CD4-positive, alpha-beta T cell (primary cell): ENCODE measurements at regions not wholly inside any gene's neighbourhood (a gene's known extent, or its start where the extent isn't known, plus 50 kb on each side); places are given as distances from the start of the nearest gene placed in this dataset.

ENCODE experiments used
- ATAC-seq: fragments of 200-7000 bp; cut with Tn5 transposase; one replicate; pipeline ENCODE4 v1.10.0; 2022; ENCODE audit warnings: mild to moderate bottlenecking; ENCODE audit not compliant: poor library complexity
- CTCF ChIA-PET: fragments of 350-600 bp; sonication (Branson Sonifier 250); formaldehyde crosslinking; loops from one replicate; lab custom pipeline; 2021; ENCODE audit warnings: antibody characterized with exemption, inconsistent platforms; lab: Charles Lee
- POLR2A ChIA-PET: fragments of 350-600 bp; sonication (Branson Sonifier 250); formaldehyde crosslinking; loops from one replicate; lab custom pipeline; 2021; ENCODE audit warnings: antibody characterized with exemption, inconsistent platforms; lab: Charles Lee
- DNase-seq, 14 experiments: peaks; one replicate each; pipeline ENCODE4 v3.0.0-alpha.2; 2013 to 2020; ENCODE audit warnings: mixed read lengths in 2 of 14
- H3K27ac ChIP-seq, 2 donors: one replicate each; pipeline versions ENCODE4 v1.5.1 to v1.7.0; 2013; ENCODE audit warnings: low read length in 2 of 2, low read depth in 1 of 2, mild to moderate bottlenecking in 1 of 2
- H3K27me3 ChIP-seq, 2 experiments: 1 replicate in 1 of 2; 2 replicates in 1 of 2; pipeline versions ENCODE4 v1.6.1 to v1.7.0; 2013; ENCODE audit warnings: low read length in 2 of 2, control low read depth in 1 of 2, mild to moderate bottlenecking in 1 of 2, moderate library complexity in 1 of 2; ENCODE audit not compliant: insufficient read depth in 2 of 2, control insufficient read depth in 1 of 2
- H3K36me3 ChIP-seq: one replicate; pipeline ENCODE4 v1.6.1; 2013; ENCODE audit warnings: low read length, control low read depth; ENCODE audit not compliant: insufficient read depth
- H3K4me1 ChIP-seq: one replicate; pipeline ENCODE4 v1.6.1; 2013; ENCODE audit warnings: low read length, control low read depth; ENCODE audit not compliant: insufficient read depth
- H3K4me3 ChIP-seq: one replicate; pipeline ENCODE4 v1.5.1; 2013; ENCODE audit warnings: mild to moderate bottlenecking, low read length, moderate library complexity
- H3K9me3 ChIP-seq, 2 experiments: 1 replicate in 1 of 2; 2 replicates in 1 of 2; pipeline versions ENCODE4 v1.6.1 to v1.7.0; 2013; ENCODE audit warnings: low read length in 2 of 2, mild to moderate bottlenecking in 2 of 2, control low read depth in 1 of 2, moderate library complexity in 1 of 2; ENCODE audit not compliant: control insufficient read depth in 1 of 2, insufficient read depth in 1 of 2
- H3K27ac Mint-ChIP-seq: one replicate; pipeline ENCODE4 v1.8.0; 2020; ENCODE audit warnings: mixed read lengths
- H3K27me3 Mint-ChIP-seq: one replicate; pipeline ENCODE4 v1.8.0; 2021; ENCODE audit warnings: mixed read lengths
- H3K36me3 Mint-ChIP-seq: one replicate; pipeline ENCODE4 v1.8.0; 2021; ENCODE audit warnings: low read depth, mixed read lengths
- H3K4me1 Mint-ChIP-seq: one replicate; pipeline ENCODE4 v1.8.0; 2021; ENCODE audit warnings: low read depth, mixed read lengths
- H3K4me3 Mint-ChIP-seq: one replicate; pipeline ENCODE4 v1.8.0; 2020; ENCODE audit warnings: mild to moderate bottlenecking, mixed read lengths
- H3K9me3 Mint-ChIP-seq: one replicate; pipeline ENCODE4 v1.8.0; 2020; ENCODE audit warnings: mixed read lengths
- CTCF ChIP-seq: fragments of 200-600 bp; IDR thresholded peaks from one replicate; pipeline ENCODE4 v1.8.0; 2022; ENCODE audit warnings: antibody characterized with exemption, mild to moderate bottlenecking
- intact Hi-C, 2 experiments: fragments of 100-400 bp; cut with DNase I in 1 of 2; cut with micrococcal nuclease in 1 of 2; formaldehyde crosslinking; loops; one replicate each; pipeline versions ENCODE4 v1.15.1 to v1.9.0; 2023 to 2025; cut with DNase I, micrococcal nuclease

- no peak overlapping the region for H3K27ac ChIP-seq
- POLR2A ChIA-PET = no interaction called here
Observed at GRCh38 chr18:68397241-68398035, 317.5 kb downstream of the TMX3 start.

GRCh38 chr18:68394705-68395104 is 320.2 kb downstream of the TMX3 start:
- Mint-ChIP-seq H3K4me3 (no peak overlapping the region), H3K9me3 (no peaks in the 10 kb centered on the region), H3K27ac (no peak overlapping the region), H3K36me3 (no peaks in the 10 kb centered on the region), H3K27me3 (no peaks in the 10 kb centered on the region), H3K4me1 (no peaks in the 10 kb centered on the region)
- intact Hi-C loops = no loop called here
- TF ChIP-seq CTCF = no peak
- ChIA-PET CTCF (no interaction called here), POLR2A (no interaction called here)
- no peak overlapping the region for H3K4me3 ChIP-seq
- H3K4me1 ChIP-seq = no peaks in the 10 kb centered on the region
- no peak overlapping the region for H3K27ac ChIP-seq
- H3K9me3 ChIP-seq = peaks cover 0 to 4% of the 10 kb centered on the region in 2 experiments
- no peak for DNase-seq
- no peaks in the 10 kb centered on the region for H3K27me3 ChIP-seq
- no peak for ATAC-seq
- H3K36me3 ChIP-seq = no peaks in the 10 kb centered on the region

More at GRCh38 chr18:68397241-68398035, 317.5 kb downstream of the TMX3 start:
- Mint-ChIP-seq H3K9me3 (no peaks in the 10 kb centered on the region), H3K4me1 (no peaks in the 10 kb centered on the region), H3K36me3 (no peaks in the 10 kb centered on the region), H3K4me3 (no peak overlapping the region), H3K27me3 (no peaks in the 10 kb centered on the region), H3K27ac (no peak overlapping the region)
- CTCF ChIA-PET = no interaction called here
- no peaks in the 10 kb centered on the region for H3K27me3 ChIP-seq
- no peak overlapping the region for H3K4me3 ChIP-seq
- DNase-seq (no peak), ATAC-seq (no peak)
- no peak for TF ChIP-seq CTCF
- H3K36me3 ChIP-seq = no peaks in the 10 kb centered on the region
- intact Hi-C loops = no loop called here
- H3K4me1 ChIP-seq = no peaks in the 10 kb centered on the region
- H3K9me3 ChIP-seq = peaks cover 0 to 4% of the 10 kb centered on the region in 2 experiments

- no peak for DNase-seq
- Mint-ChIP-seq H3K36me3 (no peaks in the 10 kb centered on the region), H3K27ac (no peak overlapping the region), H3K4me3 (no peak overlapping the region), H3K4me1 (no peaks in the 10 kb centered on the region), H3K27me3 (no peaks in the 10 kb centered on the region), H3K9me3 (no peaks in the 10 kb centered on the region)
- CTCF ChIA-PET = no interaction called here
- Histone ChIP-seq H3K36me3 (no peaks in the 10 kb centered on the region), H3K9me3 (peaks cover 0 to 5% of the 10 kb centered on the region in 2 experiments), H3K4me1 (no peaks in the 10 kb centered on the region), H3K4me3 (no peak overlapping the region), H3K27me3 (no peaks in the 10 kb centered on the region), H3K27ac (no peak overlapping the region)
- ATAC-seq = no peak
- intact Hi-C loops = no loop called here
- POLR2A ChIA-PET = no interaction called here
- no peak for TF ChIP-seq CTCF
Observed at GRCh38 chr18:68391801-68392200, 323.1 kb downstream of the TMX3 start.
